Activated CD4-positive, alpha-beta T cell treated with anti-CD3 and anti-CD28 coated beads for 36 hours (primary cell): ENCODE measurements at regions not wholly inside any gene's neighbourhood (a gene's known extent, or its start where the extent isn't known, plus 50 kb on each side); places are given as distances from the start of the nearest gene placed in this dataset.
"Not testable (repeated sequence)": the region's sequence is repeated elsewhere in the genome, so short reads cannot be mapped to it uniquely, and the experiment has no call there.

Experiments used
- ATAC-seq: fragments of 200-7000 bp; cut with Tn5 transposase; one replicate; pipeline ENCODE4 v1.10.0; 2021; ENCODE audit warnings: mild to moderate bottlenecking, moderate library complexity
- CTCF ChIA-PET: fragments of 350-600 bp; sonication (Branson Sonifier 250); formaldehyde crosslinking; loops from one replicate; lab custom pipeline; 2021; ENCODE audit warnings: antibody characterized with exemption; lab: Charles Lee
- POLR2A ChIA-PET: fragments of 350-600 bp; sonication (Branson Sonifier 250); formaldehyde crosslinking; loops from one replicate; lab custom pipeline; 2021; ENCODE audit warnings: antibody characterized with exemption, inconsistent platforms; lab: Charles Lee
- DNase-seq: peaks from one replicate; pipeline ENCODE4 v3.0.0-alpha.2; 2020
- H3K27ac Mint-ChIP-seq: one replicate; pipeline ENCODE4 v1.8.0; 2021; ENCODE audit warnings: mixed read lengths
- H3K27me3 Mint-ChIP-seq: one replicate; pipeline ENCODE4 v1.8.0; 2021; ENCODE audit warnings: mixed read lengths
- H3K36me3 Mint-ChIP-seq: one replicate; pipeline ENCODE4 v1.8.0; 2021; ENCODE audit warnings: low read depth, mixed read lengths
- H3K4me1 Mint-ChIP-seq: one replicate; pipeline ENCODE4 v1.8.0; 2021; ENCODE audit warnings: mixed read lengths
- H3K4me3 Mint-ChIP-seq: one replicate; pipeline ENCODE4 v1.8.0; 2021; ENCODE audit warnings: mild to moderate bottlenecking, moderate library complexity, mixed read lengths
- H3K9me3 Mint-ChIP-seq: one replicate; pipeline ENCODE4 v1.8.0; 2021; ENCODE audit warnings: low read depth, mixed read lengths
- intact Hi-C, 2 experiments: fragments of 100-400 bp; cut with DNase I in 1 of 2; cut with micrococcal nuclease in 1 of 2; formaldehyde crosslinking; loops; one replicate each; pipeline versions ENCODE4 v1.14.2 to v1.15.1; 2022 to 2024; cut with DNase I, micrococcal nuclease

DNA sequence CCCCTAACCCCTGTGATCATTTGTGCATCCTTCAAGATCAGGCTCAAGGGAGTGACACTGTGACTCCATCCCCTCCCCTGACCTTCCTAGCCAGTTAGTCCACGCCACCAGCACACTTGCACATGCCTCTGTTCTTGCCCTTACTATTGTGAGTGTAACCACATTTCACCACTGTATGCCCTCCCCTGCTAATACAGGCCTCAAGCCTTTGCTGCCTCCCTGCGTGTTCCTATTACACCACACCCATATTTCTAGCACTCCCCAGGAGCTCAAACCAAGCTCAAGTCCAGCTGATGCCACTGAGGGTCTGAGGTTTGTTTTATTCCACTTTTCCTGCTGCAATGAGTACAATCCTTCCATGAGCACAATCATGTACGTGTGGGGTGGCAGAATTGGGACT lies 119.3 kb upstream of the FOXN2 start:
- Mint-ChIP-seq H3K36me3 (no peaks in the 10 kb centered on the region), H3K4me1 (no peaks in the 10 kb centered on the region), H3K9me3 (no peaks in the 10 kb centered on the region), H3K27me3 (no peaks in the 10 kb centered on the region), H3K27ac (no peak overlapping the region), H3K4me3 (no peak overlapping the region)
- ATAC-seq = no peak
- POLR2A ChIA-PET = no interaction called here
- intact Hi-C loops = no loop called here
- CTCF ChIA-PET = no interaction called here
- DNase-seq = no peak

DNA sequence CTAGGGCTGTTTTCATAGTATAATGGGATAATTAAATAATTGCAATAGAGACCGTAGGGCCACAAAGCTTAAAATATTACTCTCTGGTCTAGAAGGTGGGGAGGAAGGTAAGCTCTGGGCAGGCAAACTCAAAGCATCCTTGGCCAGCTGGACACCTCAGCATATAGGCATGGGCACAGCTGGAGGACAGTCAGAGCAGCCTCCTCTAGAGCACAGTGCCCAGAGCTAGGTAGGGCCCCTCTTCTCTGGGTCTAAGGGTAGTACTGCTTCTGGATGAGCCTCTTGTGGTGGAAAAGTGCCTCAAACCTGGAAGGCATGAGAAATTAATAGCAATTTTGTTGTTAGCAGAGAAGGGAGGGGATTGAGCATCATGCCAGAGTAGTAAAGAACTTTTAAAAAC lies 116.9 kb upstream of the FOXN2 start:
- ChIA-PET POLR2A (no interaction called here), CTCF (no interaction called here)
- Mint-ChIP-seq H3K4me1 (no peaks in the 10 kb centered on the region), H3K4me3 (no peak overlapping the region), H3K9me3 (no peaks in the 10 kb centered on the region), H3K27me3 (no peaks in the 10 kb centered on the region), H3K36me3 (no peaks in the 10 kb centered on the region), H3K27ac (no peak overlapping the region)
- intact Hi-C loops = no loop called here
- no peak for DNase-seq
- ATAC-seq = no peak

DNA sequence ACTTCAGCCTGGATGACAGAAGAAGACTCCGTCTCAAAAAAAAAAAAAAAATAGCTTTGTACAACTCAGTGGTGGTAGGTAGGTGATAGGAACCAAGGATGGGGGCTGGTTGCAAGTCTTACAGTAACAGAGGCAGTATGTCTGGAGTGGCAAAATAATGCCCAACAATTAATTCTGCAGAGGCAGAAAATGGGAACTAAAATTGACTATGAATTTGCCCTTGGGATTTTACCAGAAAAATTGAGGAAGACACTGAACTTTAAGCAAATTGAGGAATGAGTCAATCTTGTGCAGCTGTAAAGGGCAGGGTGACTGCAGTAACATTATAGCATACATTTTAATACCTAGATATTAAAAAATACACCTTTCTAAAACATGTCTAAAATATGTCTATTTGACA lies 116.1 kb upstream of the FOXN2 start:
- POLR2A ChIA-PET = no interaction called here
- ATAC-seq = no peak
- H3K27ac Mint-ChIP-seq = no peak overlapping the region
- DNase-seq = no peak
- intact Hi-C loops = no loop called here
- no peaks in the 10 kb centered on the region for H3K4me1 Mint-ChIP-seq
- no peaks in the 10 kb centered on the region for H3K36me3 Mint-ChIP-seq
- H3K4me3 Mint-ChIP-seq = no peak overlapping the region
- no peaks in the 10 kb centered on the region for H3K27me3 Mint-ChIP-seq
- CTCF ChIA-PET = no interaction called here
- no peaks in the 10 kb centered on the region for H3K9me3 Mint-ChIP-seq

DNA sequence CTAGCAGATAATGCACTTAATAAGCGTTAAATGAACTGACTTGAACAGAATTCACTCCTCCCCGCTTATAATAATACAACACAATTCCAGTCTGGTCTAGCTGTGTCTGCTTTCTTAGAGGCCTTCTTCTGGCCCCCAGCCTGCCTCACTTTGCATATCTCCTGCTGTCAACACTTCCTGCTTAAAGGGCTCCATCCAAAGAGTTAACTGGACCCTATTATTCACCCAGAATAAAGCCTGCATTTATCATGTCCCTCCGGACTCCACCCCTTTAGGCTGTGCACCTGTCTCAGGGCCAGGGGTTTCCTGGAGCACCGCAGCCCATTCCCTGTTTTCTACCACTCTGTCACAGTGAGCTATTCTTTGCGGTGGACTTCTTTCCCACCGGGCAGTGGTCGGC lies 115.4 kb upstream of the FOXN2 start:
- H3K9me3 Mint-ChIP-seq = no peaks in the 10 kb centered on the region
- no peaks in the 10 kb centered on the region for H3K27me3 Mint-ChIP-seq
- ChIA-PET POLR2A (interaction anchor here (0.7 kb wide), 1 partner anchor 162 kb away, joined by 4 read pairs; no protein-coding TSS in a partner anchor), CTCF (no interaction called here)
- no peak overlapping the region for H3K4me3 Mint-ChIP-seq
- DNase-seq (no peak), ATAC-seq (no peak)
- no peak overlapping the region for H3K27ac Mint-ChIP-seq
- no peaks in the 10 kb centered on the region for H3K36me3 Mint-ChIP-seq
- H3K4me1 Mint-ChIP-seq = no peaks in the 10 kb centered on the region
- intact Hi-C loops = no loop called here

DNA sequence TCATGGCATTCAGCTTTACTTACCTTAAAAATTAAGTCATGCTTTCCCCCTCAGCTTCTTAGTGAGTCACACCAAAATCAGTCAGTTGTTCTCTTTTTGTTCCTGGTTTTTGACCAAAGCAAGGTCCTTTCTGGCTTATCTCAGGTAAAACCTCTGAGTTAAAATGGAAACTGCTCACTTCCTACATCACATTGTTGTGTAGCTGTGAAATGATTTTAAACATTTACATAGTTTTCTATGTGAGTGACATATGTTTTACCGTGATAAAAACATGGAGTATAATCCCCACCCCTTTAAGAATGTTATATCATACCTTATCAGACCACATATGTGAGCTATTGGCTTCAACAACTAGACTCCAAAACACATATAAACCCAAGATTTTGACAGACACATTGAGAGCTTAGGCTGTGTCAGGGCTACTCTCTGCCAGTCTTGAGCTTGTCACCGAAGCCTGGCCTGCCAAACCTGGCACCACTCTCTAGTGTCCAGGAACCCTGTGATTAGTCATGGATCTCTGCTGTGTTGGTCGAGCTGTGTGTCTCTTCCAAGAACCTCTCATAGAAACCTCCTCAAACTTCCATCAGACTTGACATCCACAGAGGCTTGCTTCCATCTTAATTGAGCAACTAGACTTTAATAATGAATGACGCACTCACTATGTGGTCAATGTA lies 113.7 kb upstream of the FOXN2 start:
- Mint-ChIP-seq H3K4me1 (no peaks in the 10 kb centered on the region), H3K27me3 (no peaks in the 10 kb centered on the region), H3K27ac (no peak overlapping the region), H3K36me3 (no peaks in the 10 kb centered on the region), H3K4me3 (no peak overlapping the region), H3K9me3 (no peaks in the 10 kb centered on the region)
- ATAC-seq = no peak
- POLR2A ChIA-PET = no interaction called here
- DNase-seq = no peak
- intact Hi-C loops = no loop called here
- CTCF ChIA-PET = interaction anchor here (1.3 kb wide), 1 partner anchor 19 kb away, joined by 4 read pairs; no protein-coding TSS in a partner anchor

DNA sequence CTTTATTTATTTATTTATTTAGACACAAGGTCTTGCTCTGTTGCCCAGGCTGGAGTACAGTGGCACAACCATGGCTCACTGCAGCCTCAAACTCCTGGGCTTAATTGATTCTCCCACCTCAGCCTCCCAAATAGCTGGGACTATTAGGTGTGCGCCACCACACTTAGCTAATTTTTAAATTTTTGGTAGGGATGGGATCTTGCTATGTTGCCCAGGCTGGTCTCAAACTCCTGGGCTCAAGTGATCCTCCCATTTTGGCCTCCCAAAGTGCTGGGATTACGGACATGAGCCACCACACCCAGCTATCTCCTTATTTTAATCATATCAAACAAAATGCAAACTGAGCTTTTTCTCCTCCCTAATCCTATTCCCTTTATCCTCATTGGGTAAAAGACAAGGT lies 113.0 kb upstream of the FOXN2 start:
- H3K27me3 Mint-ChIP-seq, ATAC-seq, POLR2A ChIA-PET, intact Hi-C loops, H3K27ac Mint-ChIP-seq, H3K4me3 Mint-ChIP-seq, H3K9me3 Mint-ChIP-seq, H3K36me3 Mint-ChIP-seq, H3K4me1 Mint-ChIP-seq, DNase-seq: not testable (repeated sequence)
- CTCF ChIA-PET = interaction anchor here (0.6 to 1.3 kb wide), 2 partner anchors 19 to 745 kb away, joined by 3 to 4 read pairs; no protein-coding TSS in a partner anchor

DNA sequence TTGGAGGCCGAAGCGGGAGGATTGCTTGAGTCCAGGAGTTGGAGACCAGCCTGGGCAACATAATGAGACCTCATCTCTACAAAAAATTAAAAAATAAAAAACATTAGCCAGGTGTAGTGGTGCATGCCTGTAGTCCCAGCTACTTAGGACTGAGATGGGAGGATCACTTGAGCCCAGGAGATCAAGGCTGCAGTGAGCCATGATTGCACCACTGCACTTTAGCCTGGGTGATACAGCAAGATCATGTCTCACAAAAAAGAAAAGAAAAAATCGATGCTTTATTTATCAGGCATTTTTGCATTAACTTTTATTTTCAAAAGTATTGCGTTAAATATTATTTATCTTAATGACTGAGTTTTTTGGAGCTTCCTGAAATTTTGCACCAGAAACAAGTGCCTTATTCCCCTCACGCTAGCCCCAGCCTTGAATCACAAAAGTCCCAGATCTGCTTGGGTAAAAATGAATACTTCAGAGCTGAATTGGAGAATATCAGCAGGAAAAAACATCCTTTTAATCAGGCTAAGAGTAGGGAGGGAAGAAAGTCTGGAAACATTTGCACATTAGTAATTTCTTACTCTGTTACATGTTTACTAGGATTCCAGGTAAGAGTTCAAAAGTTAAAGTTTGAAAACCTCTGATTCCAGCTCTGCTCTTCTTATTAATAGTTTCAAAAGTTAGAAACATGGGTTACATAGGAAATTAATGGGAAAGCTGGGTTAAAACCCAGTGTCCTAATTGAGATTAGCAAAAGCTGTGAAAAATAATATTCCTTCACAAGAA lies 111.4 kb upstream of the FOXN2 start:
- DNase-seq (no peak), ATAC-seq (no peak)
- ChIA-PET POLR2A (no interaction called here), CTCF (interaction anchor here (0.8 to 1.1 kb wide), 2 partner anchors 11 to 20 kb away, joined by 3 read pairs; no protein-coding TSS in a partner anchor)
- no peaks in the 10 kb centered on the region for H3K36me3 Mint-ChIP-seq
- H3K27me3 Mint-ChIP-seq = no peaks in the 10 kb centered on the region
- H3K9me3 Mint-ChIP-seq = no peaks in the 10 kb centered on the region
- no peak overlapping the region for H3K4me3 Mint-ChIP-seq
- no peak overlapping the region for H3K27ac Mint-ChIP-seq
- intact Hi-C loops = no loop called here
- H3K4me1 Mint-ChIP-seq = no peaks in the 10 kb centered on the region

DNA sequence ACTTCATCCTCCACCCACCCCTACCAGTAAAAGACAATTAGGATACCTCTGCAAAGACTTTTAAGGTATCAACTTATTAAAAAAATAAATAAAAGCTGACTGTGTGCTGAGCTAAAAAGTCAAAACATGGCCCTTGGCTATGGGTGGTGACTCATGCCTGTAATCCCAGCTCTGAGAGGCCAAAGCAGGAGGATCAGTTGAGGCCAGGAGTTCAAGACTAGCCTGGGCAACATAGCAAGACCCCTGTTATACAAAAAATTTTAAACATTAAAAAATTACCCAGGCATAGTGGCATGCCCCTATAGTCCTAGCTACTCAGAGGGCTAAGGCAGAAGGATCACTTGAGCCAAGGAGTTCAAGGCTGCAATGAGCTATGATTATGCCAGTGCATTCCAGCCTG lies 110.8 kb upstream of the FOXN2 start:
- H3K4me3 Mint-ChIP-seq = no peak overlapping the region
- ChIA-PET CTCF (interaction anchor here (0.6 to 1.1 kb wide), 3 partner anchors 12 to 19 kb away, joined by 3 to 4 read pairs (median 3); no protein-coding TSS in a partner anchor), POLR2A (no interaction called here)
- DNase-seq (no peak), ATAC-seq (no peak)
- no peak overlapping the region for H3K27ac Mint-ChIP-seq
- H3K27me3 Mint-ChIP-seq = no peaks in the 10 kb centered on the region
- intact Hi-C loops = no loop called here
- no peaks in the 10 kb centered on the region for H3K9me3 Mint-ChIP-seq
- H3K36me3 Mint-ChIP-seq = no peaks in the 10 kb centered on the region
- H3K4me1 Mint-ChIP-seq = no peaks in the 10 kb centered on the region

DNA sequence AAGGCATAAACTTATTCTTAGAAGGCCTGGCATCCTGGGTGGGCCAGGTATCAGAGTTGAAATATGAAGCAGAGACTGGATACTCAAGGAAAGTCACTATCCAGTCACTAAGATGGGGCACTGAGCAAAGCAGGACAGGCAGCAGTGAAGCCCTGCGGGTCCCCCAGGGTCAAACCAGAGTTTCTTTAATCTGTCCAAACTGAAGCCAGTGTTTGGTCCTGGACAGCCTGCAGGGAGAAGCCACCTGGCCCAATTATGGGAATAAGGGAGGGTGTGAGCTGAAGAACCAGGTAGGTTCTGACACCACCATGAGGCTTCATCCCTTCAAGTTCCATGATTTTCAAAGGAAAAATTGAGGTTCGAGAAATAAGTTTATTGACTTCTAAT lies 109.7 kb upstream of the FOXN2 start:
- ATAC-seq (no peak), DNase-seq (no peak)
- Mint-ChIP-seq H3K27me3 (no peaks in the 10 kb centered on the region), H3K4me1 (peaks cover 5% of the 10 kb centered on the region), H3K27ac (no peak overlapping the region), H3K4me3 (no peak overlapping the region), H3K36me3 (no peaks in the 10 kb centered on the region), H3K9me3 (no peaks in the 10 kb centered on the region)
- ChIA-PET CTCF (interaction anchor here (1.0 kb wide), 1 partner anchor 14 kb away, joined by 3 read pairs; no protein-coding TSS in a partner anchor), POLR2A (no interaction called here)
- intact Hi-C loops = no loop called here

DNA sequence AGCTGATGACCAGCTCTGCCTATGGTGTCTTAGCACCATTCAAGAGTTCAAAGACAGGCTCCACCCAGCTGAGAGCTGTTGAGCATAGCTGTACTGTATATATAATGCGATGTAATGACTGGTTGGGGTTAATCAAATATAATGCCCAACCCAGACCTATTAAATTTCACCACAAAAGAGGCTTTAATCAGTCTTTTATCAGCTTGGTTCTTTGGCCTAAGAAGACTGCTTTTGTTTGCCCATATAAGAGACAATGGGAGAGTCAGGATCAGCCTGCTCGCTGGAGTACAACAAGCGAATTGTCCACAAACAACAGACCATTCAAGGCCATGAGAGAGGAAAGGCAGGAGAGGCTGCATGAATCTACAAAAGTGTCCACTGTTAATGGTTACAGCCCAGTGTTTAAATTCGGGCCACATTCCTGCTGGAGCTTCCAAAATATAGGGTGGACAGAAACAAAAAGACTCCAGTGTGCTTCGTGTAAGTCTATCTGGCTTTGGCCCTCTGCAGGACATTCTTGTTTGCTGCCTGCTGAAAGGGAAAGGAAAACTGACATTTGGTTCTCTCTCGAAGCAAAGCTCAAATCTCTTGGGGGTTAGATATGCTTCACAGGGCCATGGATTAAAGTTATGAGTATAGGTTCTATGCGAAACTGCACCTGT lies 109.2 kb upstream of the FOXN2 start:
- CTCF ChIA-PET = interaction anchor here (1.0 kb wide), 1 partner anchor 13 kb away, joined by 3 read pairs; no protein-coding TSS in a partner anchor
- Mint-ChIP-seq H3K4me3 (no peak overlapping the region), H3K9me3 (no peaks in the 10 kb centered on the region), H3K4me1 (peaks cover 5% of the 10 kb centered on the region), H3K27ac (no peak overlapping the region), H3K36me3 (no peaks in the 10 kb centered on the region), H3K27me3 (no peaks in the 10 kb centered on the region)
- intact Hi-C loops = no loop called here
- ATAC-seq = no peak
- no peak for DNase-seq
- POLR2A ChIA-PET = no interaction called here

DNA sequence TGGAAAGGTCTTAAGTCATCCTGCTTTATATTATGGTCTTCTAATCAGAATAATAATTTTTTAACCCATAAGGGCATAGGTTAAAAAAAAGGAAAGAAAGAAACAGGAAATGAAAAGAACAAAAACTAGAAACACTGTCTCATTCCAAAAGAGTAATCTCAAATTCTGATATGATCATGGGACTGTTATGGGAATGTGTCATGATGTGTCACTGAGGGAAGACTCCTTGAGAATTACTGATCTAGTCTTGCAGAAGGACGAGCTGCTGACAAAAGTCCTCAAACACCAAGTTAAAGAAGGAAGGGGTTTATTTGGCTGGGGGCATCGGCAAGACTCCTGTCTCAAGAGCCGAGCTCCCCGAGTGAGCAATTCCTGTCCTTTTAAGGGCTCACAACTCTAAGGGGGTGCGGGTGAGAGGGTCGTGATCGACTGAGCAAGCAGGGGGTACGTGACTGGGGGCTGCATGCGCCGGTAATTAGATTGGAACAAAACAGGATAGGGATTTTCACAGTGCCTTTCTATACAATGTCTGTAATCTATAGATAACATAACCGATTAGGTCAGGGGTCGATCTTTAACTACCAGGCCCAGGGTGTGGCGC lies 108.3 kb upstream of the FOXN2 start:
- H3K9me3 Mint-ChIP-seq, H3K4me1 Mint-ChIP-seq, POLR2A ChIA-PET, intact Hi-C loops, H3K36me3 Mint-ChIP-seq, ATAC-seq, H3K27me3 Mint-ChIP-seq, H3K4me3 Mint-ChIP-seq, CTCF ChIA-PET, DNase-seq, H3K27ac Mint-ChIP-seq: not testable (repeated sequence)
